T-helper 17 cell (primary cell): ENCODE measurements at regions not wholly inside any gene's neighbourhood (a gene's known extent, or its start where the extent isn't known, plus 50 kb on each side); places are given as distances from the start of the nearest gene placed in this dataset.
"Not testable (repeated sequence)": the region's sequence is repeated elsewhere in the genome, so short reads cannot be mapped to it uniquely, and the experiment has no call there.

Experiments
- ATAC-seq: fragments of 150-1000 bp; cut with Tn5 transposase; 2 replicates; pipeline ENCODE4 v1.10.0; 2021; ENCODE audit warnings: mild to moderate bottlenecking, moderate library complexity
- DNase-seq, 3 donors: peaks; one replicate each; pipeline versions ENCODE4 v3.0.0 to v3.0.0-alpha.2; 2020 to 2021
- H3K9me3 ChIP-seq: one replicate; pipeline ENCODE4 v1.7.0; 2013; ENCODE audit warnings: low read length, mild to moderate bottlenecking; ENCODE audit not compliant: control insufficient read depth, poor library complexity, severe bottlenecking
- H3K27ac Mint-ChIP-seq: one replicate; pipeline ENCODE4 v1.8.0; 2022; ENCODE audit warnings: mild to moderate bottlenecking, moderate library complexity, mixed read lengths
- H3K27me3 Mint-ChIP-seq: one replicate; pipeline ENCODE4 v1.8.0; 2022; ENCODE audit warnings: mixed read lengths
- H3K36me3 Mint-ChIP-seq: one replicate; pipeline ENCODE4 v1.8.0; 2022; ENCODE audit warnings: low read depth, mixed read lengths
- H3K4me1 Mint-ChIP-seq: one replicate; pipeline ENCODE4 v1.8.0; 2022; ENCODE audit warnings: mild to moderate bottlenecking, mixed read lengths
- H3K4me3 Mint-ChIP-seq: one replicate; pipeline ENCODE4 v1.8.0; 2022; ENCODE audit warnings: mild to moderate bottlenecking, moderate library complexity, mixed read lengths

DNA sequence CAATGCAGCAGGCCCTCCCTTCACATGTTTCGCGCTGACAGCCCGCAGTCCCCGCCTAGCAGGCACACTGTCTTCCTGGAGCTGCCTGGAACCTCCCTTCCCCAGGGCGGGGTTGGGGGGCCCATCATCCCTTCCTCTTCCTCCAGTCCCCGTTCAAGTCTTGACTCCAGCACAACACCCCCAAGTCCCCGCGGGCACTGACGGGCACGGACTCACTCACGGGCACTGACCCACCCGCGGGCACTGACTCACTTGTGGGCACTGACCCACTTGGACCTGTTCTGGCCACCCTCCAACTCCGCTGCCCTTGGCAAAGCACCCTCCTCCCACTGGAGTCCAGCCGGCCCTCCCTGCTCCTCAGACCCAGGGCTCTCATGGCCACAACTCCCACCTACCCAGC, 5376.7 kb upstream of the TPTE start:
- H3K27me3 Mint-ChIP-seq, DNase-seq, ATAC-seq, H3K36me3 Mint-ChIP-seq, H3K9me3 ChIP-seq, H3K4me3 Mint-ChIP-seq, H3K27ac Mint-ChIP-seq, H3K4me1 Mint-ChIP-seq: not testable (repeated sequence)

DNA sequence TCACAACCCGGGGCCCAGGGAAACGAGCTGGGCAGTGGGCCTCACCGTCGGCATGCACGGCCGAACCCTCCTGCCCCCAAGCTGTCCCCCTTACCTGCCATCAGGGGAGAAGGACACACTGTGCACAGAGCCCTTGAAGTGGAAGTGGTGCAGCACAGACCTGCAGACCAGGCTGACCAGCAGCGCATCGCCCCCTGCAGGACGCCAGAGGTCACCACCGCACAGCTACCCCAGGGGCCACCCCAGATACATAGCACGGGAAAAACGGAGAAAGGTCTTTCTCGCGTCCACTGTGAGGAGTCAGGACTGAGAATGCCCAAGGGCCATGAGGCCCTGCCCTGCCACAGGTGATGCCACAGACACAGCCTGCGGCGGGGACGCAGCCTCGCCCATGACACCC, 5373.7 kb upstream of the TPTE start:
- not testable (repeated sequence) for DNase-seq, H3K27me3 Mint-ChIP-seq, H3K4me3 Mint-ChIP-seq, ATAC-seq, H3K36me3 Mint-ChIP-seq, H3K9me3 ChIP-seq, H3K4me1 Mint-ChIP-seq, H3K27ac Mint-ChIP-seq

DNA sequence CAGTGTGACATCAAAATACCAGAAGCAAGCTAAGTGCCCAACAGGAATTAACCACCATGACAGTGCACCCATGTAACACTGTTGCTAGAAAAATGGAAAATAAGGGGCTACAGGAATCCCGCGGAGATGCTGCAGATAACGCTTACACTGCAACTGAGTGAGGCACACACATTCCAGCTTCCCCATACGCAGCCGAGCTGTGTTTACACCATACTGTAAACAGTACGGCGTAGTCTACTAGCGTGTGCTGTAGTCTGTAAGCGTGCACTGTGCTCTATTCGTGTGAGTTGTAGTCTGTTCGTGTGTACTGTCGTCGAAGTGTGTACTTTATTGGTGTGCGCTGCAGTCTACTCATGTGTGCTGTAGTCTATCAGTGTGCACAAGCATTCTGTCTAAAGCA, 5372.2 kb upstream of the TPTE start:
- not testable (repeated sequence) for H3K9me3 ChIP-seq, H3K4me3 Mint-ChIP-seq, H3K27ac Mint-ChIP-seq, DNase-seq, ATAC-seq, H3K36me3 Mint-ChIP-seq, H3K27me3 Mint-ChIP-seq, H3K4me1 Mint-ChIP-seq

DNA sequence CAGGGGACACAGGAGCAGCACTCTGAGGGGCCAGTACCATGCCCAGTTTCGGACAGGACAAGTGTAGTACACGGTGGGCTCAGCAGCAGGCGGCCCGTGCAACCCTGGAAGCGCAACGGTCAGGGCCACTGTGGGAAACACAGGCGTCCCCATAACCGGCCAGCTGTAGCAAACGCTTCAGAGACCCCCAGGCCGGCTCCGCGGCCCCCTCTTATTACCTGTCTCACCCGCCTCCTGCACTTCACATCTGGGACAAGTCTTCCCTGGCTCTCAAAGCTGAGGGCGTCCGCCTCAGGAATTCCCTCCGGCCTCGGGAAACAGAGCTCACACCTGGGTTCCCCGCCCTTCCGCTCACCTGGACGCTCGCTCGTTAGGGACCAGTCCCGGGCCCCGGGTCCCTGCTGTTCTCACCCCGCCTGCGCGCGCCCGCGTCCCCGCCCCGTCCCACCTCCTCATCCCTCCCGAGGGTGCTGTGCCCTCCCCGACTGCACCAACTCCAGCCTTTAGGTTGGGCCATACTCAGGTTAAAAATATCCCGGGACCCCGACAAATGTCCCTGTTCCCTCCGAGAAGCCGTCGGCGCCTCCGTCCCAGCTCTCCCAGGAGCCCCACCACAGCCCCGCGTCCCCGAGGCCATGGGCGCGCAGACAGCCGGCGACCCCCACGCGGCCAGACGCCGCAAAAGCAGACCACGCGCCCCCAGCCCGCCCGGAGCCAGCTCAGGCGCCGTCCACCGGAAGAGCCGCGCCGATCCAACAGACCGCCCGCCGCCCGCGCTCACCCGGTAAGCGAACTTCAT, 5367.3 kb upstream of the TPTE start:
- peak; percentile 14 for ATAC-seq
- H3K27me3 Mint-ChIP-seq, H3K9me3 ChIP-seq, DNase-seq, H3K36me3 Mint-ChIP-seq, H3K4me3 Mint-ChIP-seq, H3K4me1 Mint-ChIP-seq, H3K27ac Mint-ChIP-seq: not testable (repeated sequence)

DNA sequence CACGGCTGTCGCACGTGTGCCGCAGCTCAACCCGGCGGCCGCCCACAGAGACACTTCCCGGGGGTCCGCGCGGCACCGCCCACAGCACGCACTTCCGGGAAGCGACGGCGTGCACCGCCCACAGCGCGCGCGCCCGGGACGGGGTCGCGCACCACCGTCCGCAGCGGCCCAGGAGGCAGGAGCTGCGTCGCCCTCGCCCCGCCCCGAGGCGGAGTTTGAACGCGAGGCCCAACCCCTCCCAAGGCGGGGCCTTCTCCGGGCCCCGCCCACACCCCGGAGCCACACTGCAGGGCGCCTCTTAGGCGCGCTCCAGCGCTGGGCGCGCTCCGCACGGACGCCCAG, 5366.8 kb upstream of the TPTE start:
- H3K9me3 ChIP-seq, H3K4me3 Mint-ChIP-seq, H3K36me3 Mint-ChIP-seq, H3K27me3 Mint-ChIP-seq, H3K27ac Mint-ChIP-seq, H3K4me1 Mint-ChIP-seq: not testable (repeated sequence)
- peak; percentile 71 to 90 (median 84) for DNase-seq
- ATAC-seq = peak; percentile 99

DNA sequence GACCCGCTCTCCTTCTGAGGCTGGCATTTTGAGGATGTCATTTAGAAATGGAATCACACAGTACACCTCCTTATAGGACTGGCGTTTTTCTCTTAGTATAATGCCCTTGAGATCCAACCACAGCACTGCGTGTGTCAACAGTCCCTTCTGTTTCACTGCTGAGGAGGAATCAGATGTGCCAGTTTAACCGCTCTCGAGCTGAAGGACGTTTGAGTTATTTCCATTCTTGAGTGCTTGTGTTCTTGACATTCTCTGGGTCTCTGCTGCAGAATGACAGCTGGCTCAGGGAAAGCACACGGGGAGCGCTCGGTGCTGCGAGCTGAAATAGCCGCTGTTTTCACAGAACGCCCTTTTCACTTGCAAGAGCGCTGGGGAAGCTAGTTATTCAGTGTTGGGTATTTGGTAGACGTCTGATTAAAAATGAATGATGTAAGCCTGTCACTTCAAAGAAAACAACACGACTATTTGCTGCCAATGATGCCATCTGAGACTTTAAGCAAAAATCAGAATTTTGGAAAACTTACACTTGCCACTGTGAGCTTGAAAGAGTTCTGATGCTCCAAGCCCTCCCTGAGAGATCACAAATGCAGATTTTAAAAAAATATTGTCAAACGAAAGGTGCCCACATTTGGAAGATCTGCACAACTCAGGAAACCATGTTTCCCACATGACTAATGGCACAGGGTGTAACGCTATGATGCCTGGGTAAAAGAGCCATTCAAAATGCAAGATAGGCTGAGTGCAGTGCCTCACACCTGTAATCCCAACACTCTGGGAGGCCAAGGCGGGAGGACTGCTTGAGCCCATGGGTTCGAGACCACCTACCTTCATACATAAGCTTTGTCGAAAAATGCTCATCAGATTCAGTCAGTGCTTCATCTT, 5358.4 kb upstream of the TPTE start:
- not testable (repeated sequence) for H3K27ac Mint-ChIP-seq, ATAC-seq, H3K9me3 ChIP-seq, H3K4me3 Mint-ChIP-seq, H3K4me1 Mint-ChIP-seq, H3K27me3 Mint-ChIP-seq, H3K36me3 Mint-ChIP-seq, DNase-seq

DNA sequence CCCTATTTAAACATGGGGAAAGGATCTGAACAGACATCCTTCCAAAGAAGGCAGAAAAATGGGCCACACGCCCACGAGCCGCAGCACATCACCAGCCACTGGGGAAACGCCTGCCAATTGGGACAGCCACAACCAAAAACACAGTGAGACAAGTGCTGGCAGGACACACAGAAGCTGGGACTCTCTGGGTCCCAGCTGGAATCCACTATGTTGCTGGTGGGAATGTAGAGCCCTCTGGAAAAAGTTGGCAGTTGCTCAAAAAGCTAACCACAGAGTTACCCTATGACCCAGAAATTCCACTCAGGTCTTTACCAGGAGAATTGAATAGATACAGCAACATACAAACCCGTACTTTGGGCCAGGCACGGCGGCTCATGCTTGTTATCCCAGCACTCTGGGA, 5355.6 kb upstream of the TPTE start:
- H3K9me3 ChIP-seq, ATAC-seq, H3K27ac Mint-ChIP-seq, DNase-seq, H3K36me3 Mint-ChIP-seq, H3K4me3 Mint-ChIP-seq, H3K4me1 Mint-ChIP-seq, H3K27me3 Mint-ChIP-seq: not testable (repeated sequence)
